NB4 (cell line): ENCODE measurements at regions not wholly inside any gene's neighbourhood (a gene's known extent, or its start where the extent isn't known, plus 50 kb on each side); places are given as distances from the start of the nearest gene placed in this dataset.
"Not testable (repeated sequence)": the region's sequence is repeated elsewhere in the genome, so short reads cannot be mapped to it uniquely, and the experiment has no call there.

Experiments used
- CTCF ChIP-seq: IDR thresholded peaks from one replicate; pipeline ENCODE4 v1.5.1; 2012; ENCODE audit warnings: low read depth, low read length
- MAX ChIP-seq: IDR thresholded peaks from 2 replicates; pipeline ENCODE4 v1.6.1; 2011; ENCODE audit warnings: low read depth, low read length
- MYC ChIP-seq: IDR thresholded peaks from 2 replicates; pipeline ENCODE4 v1.6.1; 2011; ENCODE audit warnings: low read depth, low read length

- not testable (repeated sequence) for TF ChIP-seq CTCF, MAX, MYC
Observed at GRCh38 chr11:50140686-50141085, 108.0 kb downstream of the OR4C45 start.
